KBM-7 (cell line): ENCODE measurements at regions not wholly inside any gene's neighbourhood (a gene's known extent, or its start where the extent isn't known, plus 50 kb on each side); places are given as distances from the start of the nearest gene placed in this dataset.
A peak's percentile ranks its signal among the peaks of the same experiment; 100 is the strongest.

Experiments used
- DNase-seq: peaks from one replicate; pipeline ENCODE4 v3.0.0-alpha.2; 2015
- in situ Hi-C: fragments of 300-500 bp; cut with MboI; formaldehyde crosslinking; loops from 2 replicates; pipeline ENCODE4 v1.14.3; 2020; ENCODE audit warnings: low sequenced_read_pairs, low pct_unique_long_range_greater_than_20kb, mixed read lengths

GRCh38 chr1:79380078-79380477, 373.5 kb upstream of the ADGRL4 start:
- in situ Hi-C loops: no loop called here
- no peak for DNase-seq

GRCh38 chr1:79376106-79376505, 369.6 kb upstream of the ADGRL4 start:
- DNase-seq: no peak
- in situ Hi-C loops: no loop called here

- DNase-seq: no peak
- in situ Hi-C loops: no loop called here
Measured at GRCh38 chr1:79375352-79375751, 368.8 kb upstream of the ADGRL4 start.

GRCh38 chr1:79374397-79374796, 367.9 kb upstream of the ADGRL4 start:
- in situ Hi-C loops: no loop called here
- DNase-seq: no peak

DNA sequence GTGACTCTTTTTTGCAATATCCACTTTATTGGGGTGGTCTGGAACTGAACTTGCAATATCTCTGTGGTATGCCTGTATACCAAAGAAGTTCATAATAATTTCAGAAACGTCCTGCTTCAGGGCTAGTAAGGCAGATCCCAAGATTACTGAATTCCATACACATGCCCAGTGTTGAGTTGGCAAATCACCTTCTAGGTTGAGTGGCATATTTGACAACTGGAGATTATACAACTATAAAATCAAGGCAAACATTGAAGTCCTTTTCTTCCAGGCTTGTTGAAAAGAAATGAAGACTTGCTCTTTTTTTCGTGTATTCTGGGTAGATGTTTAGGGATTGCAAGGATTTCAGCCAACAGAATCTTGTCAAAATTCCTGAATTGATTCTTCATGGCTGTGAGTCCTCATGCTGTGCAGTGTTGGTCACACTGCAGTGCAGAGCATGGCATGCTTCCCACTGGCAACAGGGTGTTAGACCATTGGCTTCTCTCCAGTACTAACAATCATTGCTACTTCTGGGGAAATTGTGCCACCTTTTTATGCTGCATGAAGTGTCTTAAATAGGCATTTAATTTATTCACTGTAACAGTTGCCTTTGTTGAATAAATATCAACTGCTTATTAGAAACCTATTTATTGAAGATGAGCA, 367.1 kb upstream of the ADGRL4 start:
- in situ Hi-C loops: no loop called here
- no peak for DNase-seq

DNA sequence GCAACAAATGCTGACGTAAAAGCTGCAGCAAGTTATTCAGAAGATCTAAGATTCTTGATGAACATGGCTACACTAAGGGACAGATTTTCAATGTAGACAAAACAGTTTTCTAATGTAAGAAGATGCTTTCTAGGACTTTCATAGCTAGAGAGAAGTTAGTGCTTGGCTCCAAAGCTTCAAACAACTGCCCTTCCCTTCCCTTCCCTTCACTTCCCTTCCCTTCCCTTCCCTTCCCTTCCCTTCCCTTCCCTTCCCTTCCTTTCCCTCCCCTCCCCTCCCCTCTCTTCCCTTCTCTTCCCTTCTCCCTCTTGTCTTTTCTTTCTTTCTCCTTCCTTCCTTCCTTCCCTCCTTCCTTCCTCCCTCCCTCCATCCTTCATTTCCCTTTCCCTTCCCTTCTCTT, 365.3 kb upstream of the ADGRL4 start:
- DNase-seq: no peak
- in situ Hi-C loops: no loop called here

DNA sequence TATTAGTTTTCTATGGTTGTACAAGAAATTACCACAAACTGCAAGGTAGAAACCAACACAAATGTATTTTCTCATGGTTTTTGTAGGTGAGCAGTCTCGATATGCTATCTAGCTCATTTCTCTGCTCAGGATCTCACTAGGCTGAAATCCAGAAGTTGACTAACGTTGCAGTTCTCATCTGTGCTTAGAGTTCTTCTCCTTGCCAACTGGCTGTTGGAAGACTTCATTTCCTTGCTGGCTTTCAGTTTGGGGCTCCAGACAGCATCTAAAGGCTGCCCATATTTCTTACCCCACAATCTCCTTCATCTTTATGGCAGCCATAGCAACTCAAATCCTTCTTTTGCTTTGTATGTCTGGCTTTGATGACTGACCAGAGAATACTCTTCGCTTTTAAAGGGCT, 362.6 kb upstream of the ADGRL4 start:
- no peak for DNase-seq
- in situ Hi-C loops: no loop called here

- DNase-seq: no peak
- in situ Hi-C loops: no loop called here
Measured at GRCh38 chr1:79364896-79365295, 358.4 kb upstream of the ADGRL4 start.

GRCh38 chr1:79363430-79363829, 356.9 kb upstream of the ADGRL4 start:
- DNase-seq: no peak
- in situ Hi-C loops: no loop called here

DNA sequence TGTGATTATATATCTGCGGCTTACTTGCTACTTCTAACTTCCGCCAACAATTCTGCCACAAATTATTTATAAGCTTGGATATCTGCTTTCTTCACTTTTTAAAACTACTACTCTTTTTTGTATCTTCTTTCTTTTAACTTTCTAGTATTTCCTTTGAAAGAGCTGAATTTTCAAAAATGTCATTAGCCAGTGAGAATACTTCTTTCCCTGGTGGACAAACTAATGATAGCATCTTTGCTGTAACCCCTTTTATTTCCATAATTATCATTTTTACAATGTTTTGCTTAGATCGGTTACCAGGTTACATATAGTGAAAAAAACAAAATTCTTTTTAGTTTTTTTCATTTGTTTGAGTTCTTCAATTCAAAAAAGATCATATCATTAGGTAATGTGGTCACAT, 355.9 kb upstream of the ADGRL4 start:
- in situ Hi-C loops: no loop called here

GRCh38 chr1:79355090-79355489, 348.6 kb upstream of the ADGRL4 start:
- in situ Hi-C loops: no loop called here
- no peak for DNase-seq

More for the DNA sequence above, 355.9 kb upstream of the ADGRL4 start:
- DNase-seq: no peak

DNA sequence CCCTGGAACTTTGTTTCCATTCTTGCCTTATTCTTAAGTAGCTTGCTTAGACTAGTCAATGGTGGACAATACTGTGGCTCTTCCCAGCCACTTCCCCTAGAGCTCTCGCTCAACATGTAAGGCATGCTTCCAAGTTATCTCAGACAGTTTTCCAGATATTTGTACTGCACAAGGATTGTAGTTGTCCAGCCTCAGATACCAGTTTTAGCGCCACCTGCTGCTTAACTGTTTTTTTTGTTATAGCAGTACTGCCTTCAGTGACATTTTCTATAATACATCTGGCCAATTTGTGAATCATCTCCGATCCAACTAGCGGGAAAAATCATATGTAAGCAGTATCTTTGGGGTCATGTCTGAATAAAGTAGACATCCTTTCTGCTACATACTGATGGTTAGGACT, 346.7 kb upstream of the ADGRL4 start:
- peak; percentile 39 for DNase-seq
- in situ Hi-C loops: no loop called here

GRCh38 chr1:79326875-79327274, 320.3 kb upstream of the ADGRL4 start:
- in situ Hi-C loops: no loop called here
- DNase-seq: no peak

DNA sequence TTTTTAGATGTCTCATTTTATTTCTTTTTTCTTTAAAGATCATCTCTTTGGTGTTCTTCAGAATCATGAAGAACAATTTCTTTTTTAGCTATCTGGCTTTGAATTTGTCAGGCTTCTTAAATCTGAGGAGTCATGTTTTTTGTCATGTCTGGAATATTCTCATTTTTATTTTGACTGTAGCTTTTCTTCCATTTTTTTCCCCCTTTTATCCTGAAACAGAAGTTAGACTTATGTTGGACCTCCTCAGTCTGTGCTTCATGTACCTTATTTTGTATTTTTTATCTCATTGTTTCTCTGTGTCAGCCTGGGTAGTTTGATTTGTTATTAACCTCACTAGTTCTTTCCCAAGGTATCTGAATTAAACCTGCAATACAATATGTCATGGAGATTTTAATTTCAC, 319.2 kb upstream of the ADGRL4 start:
- in situ Hi-C loops: no loop called here
- no peak for DNase-seq

DNA sequence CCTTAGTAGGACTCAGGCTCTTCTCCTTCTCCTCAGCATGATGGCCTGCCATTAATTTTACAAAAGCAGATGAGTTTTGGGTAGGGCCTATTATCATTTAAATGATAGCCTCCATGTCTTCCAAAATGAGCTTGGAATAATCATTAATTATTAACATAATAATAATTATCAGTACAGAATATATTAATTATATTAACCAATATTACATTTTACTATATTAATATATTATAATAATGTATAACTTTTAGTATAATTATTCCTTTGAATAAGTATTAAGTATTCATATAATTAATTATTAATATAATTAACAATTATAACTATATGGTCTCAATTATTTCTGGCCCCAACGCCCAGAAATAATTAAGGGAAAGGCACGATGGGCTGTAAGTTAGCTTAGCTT, 318.6 kb upstream of the ADGRL4 start:
- no peak for DNase-seq
- in situ Hi-C loops: no loop called here

GRCh38 chr1:79323239-79324025, 316.9 kb upstream of the ADGRL4 start:
- in situ Hi-C loops: no loop called here

DNA sequence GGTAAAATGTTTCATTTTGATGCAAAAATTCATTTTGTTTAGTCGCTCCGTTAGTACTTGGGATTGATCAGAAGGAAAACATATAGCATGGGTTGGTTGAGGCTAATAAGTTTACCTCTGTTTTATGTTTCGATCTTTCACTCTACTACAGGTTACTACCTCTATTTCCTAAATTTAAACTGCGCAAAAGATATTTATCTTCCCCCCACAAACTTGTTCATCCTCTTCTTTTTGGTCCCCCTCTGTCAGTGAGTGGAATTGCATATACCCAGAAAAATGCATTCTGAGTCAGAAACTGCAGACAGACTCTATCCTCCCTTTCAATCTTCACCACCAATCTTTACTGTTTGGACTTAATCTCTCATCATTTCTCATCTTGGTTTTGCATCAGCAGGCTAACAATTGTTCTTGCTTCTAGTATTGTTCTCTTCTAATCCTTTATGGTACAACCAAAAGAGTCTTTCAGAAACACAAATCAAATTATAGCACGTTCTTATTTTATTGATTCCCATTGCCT, 316.0 kb upstream of the ADGRL4 start:
- DNase-seq: no peak
- in situ Hi-C loops: no loop called here

More at GRCh38 chr1:79323239-79324025, 316.9 kb upstream of the ADGRL4 start:
- no peak for DNase-seq

DNA sequence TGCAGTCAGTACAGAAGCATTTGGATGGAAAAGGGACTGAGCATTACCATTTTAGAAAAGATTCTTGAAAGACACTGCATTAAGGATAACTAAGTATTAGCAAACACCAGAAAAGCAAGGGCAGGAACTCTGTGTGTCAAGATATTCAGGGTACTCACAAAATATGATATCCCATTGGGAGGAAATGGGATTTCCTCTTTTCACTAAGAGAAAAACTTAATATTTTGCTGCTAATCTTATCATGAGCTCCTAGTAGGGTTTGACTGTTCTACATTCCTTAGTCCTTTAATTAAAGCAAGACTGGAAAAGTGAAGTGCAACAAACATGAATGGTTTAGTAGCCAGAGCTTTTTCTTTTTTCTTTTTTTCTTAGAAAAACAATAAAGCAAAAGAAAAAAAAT, 305.9 kb upstream of the ADGRL4 start:
- no peak for DNase-seq
- in situ Hi-C loops: no loop called here

GRCh38 chr1:79310609-79311008, 304.1 kb upstream of the ADGRL4 start:
- no peak for DNase-seq
- in situ Hi-C loops: no loop called here

GRCh38 chr1:79304131-79304530, 297.6 kb upstream of the ADGRL4 start:
- in situ Hi-C loops: no loop called here
- no peak for DNase-seq

DNA sequence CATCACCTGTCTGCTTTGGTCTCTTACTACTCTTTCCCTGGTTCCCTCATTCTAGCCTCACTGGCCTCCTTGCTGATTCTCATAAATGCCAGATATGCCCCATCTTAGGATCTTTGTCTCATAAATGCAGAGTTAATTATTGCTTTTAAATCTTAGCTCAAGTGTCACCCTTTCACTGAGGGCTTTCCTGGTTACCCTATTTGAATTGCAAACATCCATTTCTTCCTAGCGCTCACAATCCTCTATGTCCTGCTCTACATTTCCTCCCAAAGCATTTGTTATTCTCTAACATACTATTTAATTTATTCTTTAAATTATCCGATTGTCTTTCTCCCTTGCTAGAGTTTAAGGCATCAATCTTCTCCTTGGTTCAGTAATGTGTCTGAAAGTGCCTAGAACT, 296.5 kb upstream of the ADGRL4 start:
- DNase-seq: no peak
- in situ Hi-C loops: no loop called here
